HCT116 (cell line): ENCODE measurements at regions not wholly inside any gene's neighbourhood (a gene's known extent, or its start where the extent isn't known, plus 50 kb on each side); places are given as distances from the start of the nearest gene placed in this dataset.
A peak's percentile ranks its signal among the peaks of the same experiment; 100 is the strongest.

Experiments used
- ATAC-seq: fragments of 200-7000 bp; cut with Tn5 transposase; 2 replicates; pipeline ENCODE4 v1.9.1; 2020; ENCODE audit warnings: mild to moderate bottlenecking, moderate library complexity
- BruUV-seq: library from RNA; stranded (reverse); fragments of 400-500 nt; replicated peaks from 2 replicates; lab custom pipeline; 2021; lab: Mats Ljungman, UMichigan
- CTCF ChIA-PET: fragments of 300-600 bp; sonication (Branson Sonifier 250); formaldehyde crosslinking; loops from one replicate; lab custom pipeline; 2021; ENCODE audit warnings: antibody characterized with exemption; lab: Charles Lee
- POLR2A ChIA-PET: fragments of 300-600, 350-600 bp; sonication (Branson Sonifier 250); formaldehyde crosslinking; loops from one replicate; lab custom pipeline; 2021; ENCODE audit warnings: antibody characterized with exemption; lab: Charles Lee
- RAD21 ChIA-PET, 2 experiments: fragments of 300-600 bp; sonication (Branson Sonifier 250); formaldehyde crosslinking; loops; one replicate each; lab custom pipeline; 2023; ENCODE audit warnings: low total read pairs in 2 of 2; ENCODE audit not compliant: uncharacterized antibody in 2 of 2, unreplicated experiment in 2 of 2, low non-redundant PET in 1 of 2; lab: Charles Lee
- DNase-seq: peaks from one replicate; pipeline ENCODE4 v3.0.0-alpha.2; 2010; ENCODE audit warnings: low read depth, low spot score
- H2AFZ ChIP-seq: fragments of 200-600 bp; shearing (Covaris generic), sonication (generic); 2 replicates; pipeline ENCODE4 v1.6.1; 2017; ENCODE audit warnings: low read depth, mixed run types, mixed read lengths, antibody characterized with exemption, low read length; ENCODE audit not compliant: poor library complexity, severe bottlenecking
- H3K27ac ChIP-seq: 2 replicates; pipeline ENCODE4 v1.5.1; 2012; ENCODE audit warnings: low read depth, low read length
- H3K27me3 ChIP-seq: fragments of 200-600 bp; sonication (generic); 2 replicates; pipeline ENCODE4 v1.6.1; 2016; ENCODE audit warnings: mixed run types, low read length, mixed read lengths; ENCODE audit not compliant: insufficient read depth
- H3K36me3 ChIP-seq, 2 experiments: fragments of 200-500 bp in 1 of 2; fragments of 200-600 bp in 1 of 2; sonication (Bioruptor generic) in 1 of 2; sonication (generic) in 1 of 2; 2 replicates each; pipeline versions ENCODE4 v1.5.1 to v1.6.1; 2014 to 2016; ENCODE audit warnings: low read length in 2 of 2, inconsistent platforms in 1 of 2, mixed read lengths in 1 of 2, mixed run types in 1 of 2; ENCODE audit not compliant: insufficient read depth in 2 of 2, control insufficient read depth in 1 of 2
- H3K4me1 ChIP-seq, 2 experiments: fragments of 200-600 bp in 1 of 2; sonication (generic) in 1 of 2; 2 replicates each; pipeline versions ENCODE4 v1.5.1 to v1.6.1; 2012 to 2017; ENCODE audit warnings: low read length in 2 of 2, inconsistent platforms in 1 of 2, mild to moderate bottlenecking in 1 of 2, mixed read lengths in 1 of 2, mixed run types in 1 of 2, moderate library complexity in 1 of 2; ENCODE audit not compliant: insufficient read depth in 2 of 2, control insufficient read depth in 1 of 2
- H3K4me2 ChIP-seq: fragments of 200-600 bp; sonication (generic); 2 replicates; pipeline ENCODE4 v1.6.1; 2017; ENCODE audit warnings: mixed run types, low read length, mixed read lengths
- H3K4me3 ChIP-seq, 2 experiments: fragments of 200-600 bp in 1 of 2; sonication (generic) in 1 of 2; replicated peaks in 1 of 2; 2 replicates each; pipeline ENCODE4 v1.5.1; 2011 to 2016; ENCODE audit warnings: low read length in 2 of 2, control low read depth in 1 of 2, low read depth in 1 of 2, mild to moderate bottlenecking in 1 of 2, mixed read lengths in 1 of 2, mixed run types in 1 of 2
- H3K79me2 ChIP-seq: fragments of 200-600 bp; sonication (generic); 2 replicates; pipeline ENCODE4 v1.6.1; 2017; ENCODE audit warnings: mild to moderate bottlenecking, mixed run types, low read length, moderate library complexity, mixed read lengths; ENCODE audit not compliant: insufficient read depth
- H3K9ac ChIP-seq: fragments of 200-600 bp; sonication (generic); 2 replicates; pipeline ENCODE4 v1.6.1; 2016; ENCODE audit warnings: low read length, mixed read lengths
- H3K9me2 ChIP-seq: fragments of 200-600 bp; sonication (generic), shearing (Covaris generic); 2 replicates; pipeline ENCODE4 v1.6.1; 2017; ENCODE audit warnings: mixed run types, mild to moderate bottlenecking, moderate library complexity; ENCODE audit not compliant: insufficient read depth
- H3K9me3 ChIP-seq, 2 experiments: fragments of 200-500 bp in 1 of 2; fragments of 200-600 bp in 1 of 2; sonication (Bioruptor generic) in 1 of 2; sonication (generic) in 1 of 2; 2 replicates each; pipeline ENCODE4 v1.6.1; 2014 to 2017; ENCODE audit warnings: low read length in 2 of 2, mixed read lengths in 2 of 2, inconsistent platforms in 1 of 2, low read depth in 1 of 2, mild to moderate bottlenecking in 1 of 2, mixed run types in 1 of 2, moderate library complexity in 1 of 2; ENCODE audit not compliant: control insufficient read depth in 1 of 2, insufficient read depth in 1 of 2
- H4K20me1 ChIP-seq: fragments of 200-600 bp; sonication (generic), shearing (Covaris generic); 2 replicates; pipeline ENCODE4 v1.6.1; 2017; ENCODE audit warnings: mixed run types, mild to moderate bottlenecking, moderate library complexity; ENCODE audit not compliant: insufficient read depth
- CBX3 ChIP-seq: IDR thresholded peaks from 2 replicates; pipeline ENCODE4 v1.6.1; 2012; ENCODE audit warnings: low read depth
- CEBPB ChIP-seq: IDR thresholded peaks from 2 replicates; pipeline ENCODE4 v1.6.1; 2012; ENCODE audit warnings: low read depth
- EGR1 ChIP-seq: IDR thresholded peaks from 2 replicates; pipeline ENCODE4 v1.6.1; 2012; ENCODE audit warnings: low read depth
- EZH2 ChIP-seq: fragments of 200-600 bp; sonication (generic); IDR thresholded peaks from 2 replicates; pipeline ENCODE4 v1.6.1; 2017; ENCODE audit warnings: antibody characterized with exemption, mixed run types
- EZH2phosphoT487 ChIP-seq: fragments of 200-600 bp; IDR thresholded peaks from 2 replicates; pipeline ENCODE4 v1.6.1; 2018; ENCODE audit warnings: antibody characterized with exemption, borderline replicate concordance
- FOSL1 ChIP-seq: IDR thresholded peaks from 2 replicates; pipeline ENCODE4 v1.6.1; 2012; ENCODE audit warnings: low read depth
- JUND ChIP-seq: IDR thresholded peaks from 2 replicates; pipeline ENCODE4 v1.6.1; 2012
- POLR2A ChIP-seq: IDR thresholded peaks from 2 replicates; pipeline ENCODE4 v1.7.0; 2011; ENCODE audit warnings: borderline replicate concordance; ENCODE audit not compliant: insufficient read depth, insufficient read length; ENCODE audit errors: extremely low read depth
- POLR2AphosphoS5 ChIP-seq: IDR thresholded peaks from 2 replicates; pipeline ENCODE4 v1.6.1; 2011; ENCODE audit warnings: mild to moderate bottlenecking, low read depth, low read length, moderate library complexity
- RAD21 ChIP-seq: IDR thresholded peaks from 2 replicates; pipeline ENCODE4 v1.6.1; 2012; ENCODE audit warnings: low read depth, mild to moderate bottlenecking
- SP1 ChIP-seq: IDR thresholded peaks from 2 replicates; pipeline ENCODE4 v1.6.1; 2012; ENCODE audit warnings: low read depth
- SRF ChIP-seq: IDR thresholded peaks from 2 replicates; pipeline ENCODE4 v1.6.1; 2012; ENCODE audit warnings: low read depth
- TCF7L2 ChIP-seq: IDR thresholded peaks from 2 replicates; pipeline ENCODE4 v1.7.0; 2011; ENCODE audit warnings: borderline replicate concordance, inconsistent platforms; ENCODE audit not compliant: insufficient read depth, insufficient read length; ENCODE audit errors: extremely low read depth
- ZFX ChIP-seq: fragments of 450-650 bp; IDR thresholded peaks from 2 replicates; pipeline ENCODE4 v1.6.1; 2017
- intact Hi-C: fragments of 100-400 bp; cut with micrococcal nuclease; formaldehyde crosslinking; loops from 2 replicates; pipeline ENCODE4 v1.10.0; 2022
- TF ChIP-seq, protein P1 (sequence below): IDR thresholded peaks from 2 replicates; pipeline ENCODE4 v1.6.1; 2012; ENCODE audit warnings: low read depth
- TF ChIP-seq, protein P2 (sequence below): IDR thresholded peaks from 2 replicates; pipeline ENCODE4 v1.6.1; 2012
- TF ChIP-seq, protein P3 (sequence below), 3 experiments: fragments of 200-600 bp in 1 of 3; sonication (generic) in 1 of 3; IDR thresholded peaks in 2 of 3; conservative IDR thresholded peaks in 1 of 3; 2 replicates each; pipeline ENCODE4 v1.5.1; 2012 to 2017; ENCODE audit warnings: low read depth in 2 of 3, low read length in 2 of 3, antibody characterized with exemption in 1 of 3, borderline replicate concordance in 1 of 3, control low read depth in 1 of 3, mild to moderate bottlenecking in 1 of 3, mixed read lengths in 1 of 3, mixed run types in 1 of 3, moderate library complexity in 1 of 3; ENCODE audit not compliant: insufficient read depth in 1 of 3

DNA sequence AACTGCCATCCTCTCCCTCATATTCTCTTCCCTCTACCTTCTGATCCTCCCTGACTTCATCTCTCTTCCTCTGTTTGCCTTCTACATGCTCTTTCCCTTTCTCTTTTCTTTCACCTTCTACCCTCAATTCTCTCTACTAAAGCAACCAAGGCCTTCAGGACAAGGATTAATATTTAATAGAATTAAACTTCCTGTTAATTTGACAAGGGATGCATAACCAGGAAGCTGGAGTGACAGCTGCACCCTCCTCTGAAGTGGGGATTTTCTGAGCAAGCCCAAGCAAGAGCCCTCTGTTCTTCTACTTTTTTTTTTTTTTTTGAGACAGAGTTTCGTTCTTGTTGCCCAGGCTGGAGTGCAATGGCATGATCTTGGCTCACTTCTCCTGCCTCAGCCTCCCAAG, 63.4 kb upstream of the MED4 start (continued):
- TF ChIP-seq, protein P1, sequence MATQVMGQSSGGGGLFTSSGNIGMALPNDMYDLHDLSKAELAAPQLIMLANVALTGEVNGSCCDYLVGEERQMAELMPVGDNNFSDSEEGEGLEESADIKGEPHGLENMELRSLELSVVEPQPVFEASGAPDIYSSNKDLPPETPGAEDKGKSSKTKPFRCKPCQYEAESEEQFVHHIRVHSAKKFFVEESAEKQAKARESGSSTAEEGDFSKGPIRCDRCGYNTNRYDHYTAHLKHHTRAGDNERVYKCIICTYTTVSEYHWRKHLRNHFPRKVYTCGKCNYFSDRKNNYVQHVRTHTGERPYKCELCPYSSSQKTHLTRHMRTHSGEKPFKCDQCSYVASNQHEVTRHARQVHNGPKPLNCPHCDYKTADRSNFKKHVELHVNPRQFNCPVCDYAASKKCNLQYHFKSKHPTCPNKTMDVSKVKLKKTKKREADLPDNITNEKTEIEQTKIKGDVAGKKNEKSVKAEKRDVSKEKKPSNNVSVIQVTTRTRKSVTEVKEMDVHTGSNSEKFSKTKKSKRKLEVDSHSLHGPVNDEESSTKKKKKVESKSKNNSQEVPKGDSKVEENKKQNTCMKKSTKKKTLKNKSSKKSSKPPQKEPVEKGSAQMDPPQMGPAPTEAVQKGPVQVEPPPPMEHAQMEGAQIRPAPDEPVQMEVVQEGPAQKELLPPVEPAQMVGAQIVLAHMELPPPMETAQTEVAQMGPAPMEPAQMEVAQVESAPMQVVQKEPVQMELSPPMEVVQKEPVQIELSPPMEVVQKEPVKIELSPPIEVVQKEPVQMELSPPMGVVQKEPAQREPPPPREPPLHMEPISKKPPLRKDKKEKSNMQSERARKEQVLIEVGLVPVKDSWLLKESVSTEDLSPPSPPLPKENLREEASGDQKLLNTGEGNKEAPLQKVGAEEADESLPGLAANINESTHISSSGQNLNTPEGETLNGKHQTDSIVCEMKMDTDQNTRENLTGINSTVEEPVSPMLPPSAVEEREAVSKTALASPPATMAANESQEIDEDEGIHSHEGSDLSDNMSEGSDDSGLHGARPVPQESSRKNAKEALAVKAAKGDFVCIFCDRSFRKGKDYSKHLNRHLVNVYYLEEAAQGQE, result no peak
- no peak for TF ChIP-seq CBX3

DNA sequence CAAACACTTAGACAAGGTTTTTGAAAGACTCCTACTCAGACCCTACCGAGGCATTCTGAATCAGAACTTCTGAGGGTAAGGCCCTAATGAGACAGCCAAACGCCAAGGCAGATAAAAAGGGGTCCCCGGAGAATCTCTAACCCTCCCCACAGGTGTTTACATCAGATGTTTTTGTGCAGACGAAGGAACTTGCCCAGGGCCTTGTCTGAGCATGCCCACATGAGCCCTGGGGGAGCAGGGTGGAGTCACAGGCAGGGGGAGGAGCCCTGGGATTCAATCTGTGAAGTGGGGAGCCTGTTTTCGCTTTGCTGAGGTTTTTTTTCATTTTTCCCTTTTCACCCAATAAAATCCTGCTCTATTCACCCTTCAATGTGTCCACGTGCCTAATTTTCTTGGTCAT, 61.6 kb upstream of the MED4 start:
- POLR2A ChIA-PET, result interaction anchor here (1.0 to 1.3 kb wide), 2 partner anchors 11 to 14 kb away, joined by 3 read pairs; no protein-coding TSS in a partner anchor
- RAD21 ChIA-PET, result no interaction called here
- no peaks in the 10 kb centered on the region for H3K27me3 ChIP-seq
- CTCF ChIA-PET, result interaction anchor here (1.5 kb wide), 1 partner anchor 89 kb away, joined by 3 read pairs; no protein-coding TSS in a partner anchor
- H3K9me2 ChIP-seq, result no peaks in the 10 kb centered on the region
- DNase-seq (peak; percentile 13), ATAC-seq (peak; percentile 91)
- no peak overlapping the region for H3K9ac ChIP-seq
- no peaks in the 10 kb centered on the region for H3K9me3 ChIP-seq
- BruUV-seq, result no TSS peak
- H3K4me1 ChIP-seq, result peaks cover 21 to 42% of the 10 kb centered on the region in 2 experiments
- no peaks in the 10 kb centered on the region for H3K36me3 ChIP-seq
- TF ChIP-seq ZFX, result no peak
- no peak for TF ChIP-seq POLR2AphosphoS5
- TF ChIP-seq EZH2, result no peak
- TF ChIP-seq POLR2A, result no peak
- no peak for TF ChIP-seq SP1
- no peak for TF ChIP-seq TCF7L2
- TF ChIP-seq EZH2phosphoT487, result no peak
- no peak for TF ChIP-seq RAD21
- TF ChIP-seq, protein P2, sequence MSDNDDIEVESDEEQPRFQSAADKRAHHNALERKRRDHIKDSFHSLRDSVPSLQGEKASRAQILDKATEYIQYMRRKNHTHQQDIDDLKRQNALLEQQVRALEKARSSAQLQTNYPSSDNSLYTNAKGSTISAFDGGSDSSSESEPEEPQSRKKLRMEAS, result no peak; the same call in 1 of the 2 replicates
- no peak for TF ChIP-seq SRF
- TF ChIP-seq, protein P1, result no peak
- TF ChIP-seq EGR1, result no peak
- no peak for TF ChIP-seq JUND
- no peak for TF ChIP-seq CBX3
- TF ChIP-seq FOSL1, result no peak
- TF ChIP-seq, protein P3, sequence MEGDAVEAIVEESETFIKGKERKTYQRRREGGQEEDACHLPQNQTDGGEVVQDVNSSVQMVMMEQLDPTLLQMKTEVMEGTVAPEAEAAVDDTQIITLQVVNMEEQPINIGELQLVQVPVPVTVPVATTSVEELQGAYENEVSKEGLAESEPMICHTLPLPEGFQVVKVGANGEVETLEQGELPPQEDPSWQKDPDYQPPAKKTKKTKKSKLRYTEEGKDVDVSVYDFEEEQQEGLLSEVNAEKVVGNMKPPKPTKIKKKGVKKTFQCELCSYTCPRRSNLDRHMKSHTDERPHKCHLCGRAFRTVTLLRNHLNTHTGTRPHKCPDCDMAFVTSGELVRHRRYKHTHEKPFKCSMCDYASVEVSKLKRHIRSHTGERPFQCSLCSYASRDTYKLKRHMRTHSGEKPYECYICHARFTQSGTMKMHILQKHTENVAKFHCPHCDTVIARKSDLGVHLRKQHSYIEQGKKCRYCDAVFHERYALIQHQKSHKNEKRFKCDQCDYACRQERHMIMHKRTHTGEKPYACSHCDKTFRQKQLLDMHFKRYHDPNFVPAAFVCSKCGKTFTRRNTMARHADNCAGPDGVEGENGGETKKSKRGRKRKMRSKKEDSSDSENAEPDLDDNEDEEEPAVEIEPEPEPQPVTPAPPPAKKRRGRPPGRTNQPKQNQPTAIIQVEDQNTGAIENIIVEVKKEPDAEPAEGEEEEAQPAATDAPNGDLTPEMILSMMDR (IDR thresholded peaks at IDR 0.05 in 2 of 3, conservative IDR thresholded peaks at IDR 0.05 in 1 of 3; ENCODE audit: borderline replicate concordance in 1 of 3, insufficient read depth in 1 of 3, low read depth in 2 of 3, low read length in 2 of 3), result no peak
- no peak for TF ChIP-seq CEBPB
- no peaks in the 10 kb centered on the region for H3K79me2 ChIP-seq
- H2AFZ ChIP-seq, result peak overlapping the region; percentile 98
- peak overlapping the region; percentile 57 for H3K4me2 ChIP-seq
- H3K4me3 ChIP-seq, result no peak overlapping the region
- intact Hi-C loops, result no loop called here
- H4K20me1 ChIP-seq, result no peaks in the 10 kb centered on the region
- H3K27ac ChIP-seq, result peak overlapping the region; percentile 60
